Sigmoid colon (tissue), 4 donors: ENCODE measurements at regions not wholly inside any gene's neighbourhood (a gene's known extent, or its start where the extent isn't known, plus 50 kb on each side); places are given as distances from the start of the nearest gene placed in this dataset.

Source experiments
- POLR2A ChIP-seq, 2 donors: fragments of 450-650 bp; IDR thresholded peaks; one replicate each; pipeline ENCODE4 v1.6.1; 2016; ENCODE audit warnings: antibody characterized with exemption in 2 of 2, mild to moderate bottlenecking in 2 of 2, moderate library complexity in 2 of 2
- POLR2AphosphoS5 ChIP-seq, 4 donors: sonication (generic); formaldehyde crosslinking; IDR thresholded peaks; one replicate each; pipeline ENCODE4 v1.6.1; 2017; ENCODE audit warnings: antibody characterized with exemption in 4 of 4
- TF ChIP-seq, protein P1 (sequence below), 4 experiments: fragments of 450-650 bp in 3 of 4; fragments of 200-600 bp in 1 of 4; IDR thresholded peaks; one replicate each; pipeline ENCODE4 v1.5.1; 2016 to 2019; ENCODE audit warnings: antibody characterized with exemption in 4 of 4, mild to moderate bottlenecking in 3 of 4, moderate library complexity in 2 of 4

DNA sequence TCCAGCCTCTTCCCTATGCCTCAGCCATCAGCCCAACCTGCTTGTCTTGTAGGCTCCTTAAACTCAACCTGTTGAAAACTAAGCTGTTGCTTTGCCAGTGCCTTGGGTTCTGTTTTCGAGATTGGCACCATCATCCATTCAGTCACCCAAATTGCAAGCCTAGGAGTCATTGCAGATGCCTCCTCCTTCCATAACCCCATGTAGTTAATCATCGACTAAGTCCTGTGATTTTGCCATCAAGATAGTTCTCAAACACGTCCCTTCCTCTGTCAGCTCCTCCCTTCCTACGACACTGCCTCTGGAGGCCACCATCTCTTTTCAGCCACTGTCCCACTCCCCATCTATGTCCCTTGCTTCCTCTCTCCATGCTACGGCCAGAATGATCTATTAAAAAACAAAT lies 168.1 kb downstream of the RAB11FIP2 start:
- TF ChIP-seq, protein P1, sequence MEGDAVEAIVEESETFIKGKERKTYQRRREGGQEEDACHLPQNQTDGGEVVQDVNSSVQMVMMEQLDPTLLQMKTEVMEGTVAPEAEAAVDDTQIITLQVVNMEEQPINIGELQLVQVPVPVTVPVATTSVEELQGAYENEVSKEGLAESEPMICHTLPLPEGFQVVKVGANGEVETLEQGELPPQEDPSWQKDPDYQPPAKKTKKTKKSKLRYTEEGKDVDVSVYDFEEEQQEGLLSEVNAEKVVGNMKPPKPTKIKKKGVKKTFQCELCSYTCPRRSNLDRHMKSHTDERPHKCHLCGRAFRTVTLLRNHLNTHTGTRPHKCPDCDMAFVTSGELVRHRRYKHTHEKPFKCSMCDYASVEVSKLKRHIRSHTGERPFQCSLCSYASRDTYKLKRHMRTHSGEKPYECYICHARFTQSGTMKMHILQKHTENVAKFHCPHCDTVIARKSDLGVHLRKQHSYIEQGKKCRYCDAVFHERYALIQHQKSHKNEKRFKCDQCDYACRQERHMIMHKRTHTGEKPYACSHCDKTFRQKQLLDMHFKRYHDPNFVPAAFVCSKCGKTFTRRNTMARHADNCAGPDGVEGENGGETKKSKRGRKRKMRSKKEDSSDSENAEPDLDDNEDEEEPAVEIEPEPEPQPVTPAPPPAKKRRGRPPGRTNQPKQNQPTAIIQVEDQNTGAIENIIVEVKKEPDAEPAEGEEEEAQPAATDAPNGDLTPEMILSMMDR (IDR thresholded peaks at IDR 0.05) = no peak
- no peak for TF ChIP-seq POLR2AphosphoS5 (IDR thresholded peaks at IDR 0.05)
- no peak for TF ChIP-seq POLR2A (IDR thresholded peaks at IDR 0.05)
